GM23338 (cell line): ENCODE measurements at regions not wholly inside any gene's neighbourhood (a gene's known extent, or its start where the extent isn't known, plus 50 kb on each side); places are given as distances from the start of the nearest gene placed in this dataset.

Experiments used
- ATAC-seq: fragments of 200-7000 bp; cut with Tn5 transposase; 3 replicates; pipeline ENCODE4 v1.9.1; 2020
- DNase-seq: peaks from one replicate; pipeline ENCODE4 v3.0.0-alpha.2; 2015; ENCODE audit warnings: low spot score
- H2AFZ ChIP-seq: fragments of 200-600 bp; sonication (generic); 2 replicates; pipeline ENCODE4 v1.8.0; 2016; ENCODE audit warnings: antibody characterized with exemption, mild to moderate bottlenecking, moderate library complexity
- H3F3A ChIP-seq: fragments of 200-600 bp; sonication (generic); replicated peaks from 2 replicates; pipeline ENCODE4 v1.8.0; 2017; ENCODE audit warnings: antibody characterized with exemption, mixed run types, low read depth
- H3K27ac ChIP-seq: fragments of 200-600 bp; sonication (generic); 2 replicates; pipeline ENCODE4 v1.6.1; 2016; ENCODE audit warnings: low read depth
- H3K27me3 ChIP-seq: fragments of 200-600 bp; sonication (generic); 2 replicates; pipeline ENCODE4 v1.8.0; 2016; ENCODE audit warnings: mild to moderate bottlenecking, mixed run types, moderate library complexity; ENCODE audit not compliant: insufficient read depth
- H3K36me3 ChIP-seq: fragments of 200-600 bp; sonication (generic); 2 replicates; pipeline ENCODE4 v1.8.0; 2016; ENCODE audit warnings: mild to moderate bottlenecking; ENCODE audit not compliant: insufficient read depth
- H3K4me1 ChIP-seq: fragments of 200-600 bp; sonication (generic); 2 replicates; pipeline ENCODE4 v1.8.0; 2016; ENCODE audit warnings: mild to moderate bottlenecking, moderate library complexity; ENCODE audit not compliant: insufficient read depth
- H3K4me2 ChIP-seq: fragments of 200-600 bp; sonication (generic); 2 replicates; pipeline ENCODE4 v1.7.1; 2017; ENCODE audit warnings: mixed run types
- H3K4me3 ChIP-seq: fragments of 200-600 bp; sonication (generic); 2 replicates; pipeline ENCODE4 v1.6.1; 2016; ENCODE audit warnings: mixed run types
- H3K79me2 ChIP-seq: fragments of 200-600 bp; sonication (generic); replicated peaks from 2 replicates; pipeline ENCODE4 v1.8.0; 2017; ENCODE audit warnings: mild to moderate bottlenecking; ENCODE audit not compliant: insufficient read depth
- H3K9me2 ChIP-seq: fragments of 200-600 bp; sonication (generic); 2 replicates; pipeline ENCODE4 v1.8.0; 2017; ENCODE audit not compliant: insufficient read depth
- H4K20me1 ChIP-seq: fragments of 200-600 bp; sonication (generic); replicated peaks from 2 replicates; pipeline ENCODE4 v1.8.0; 2017; ENCODE audit warnings: mild to moderate bottlenecking; ENCODE audit not compliant: insufficient read depth
- H3K27ac Mint-ChIP-seq: 2 replicates; pipeline ENCODE4 v1.8.0; 2020; ENCODE audit warnings: inconsistent platforms, mild to moderate bottlenecking, moderate library complexity, mixed read lengths
- H3K27me3 Mint-ChIP-seq: 3 replicates; pipeline ENCODE4 v1.8.0; 2022; ENCODE audit warnings: low read depth, mild to moderate bottlenecking, moderate library complexity, mixed read lengths, inconsistent platforms; ENCODE audit not compliant: insufficient read depth, poor library complexity
- H3K36me3 Mint-ChIP-seq: 3 replicates; pipeline ENCODE4 v1.8.0; 2021; ENCODE audit warnings: low read depth, mild to moderate bottlenecking, inconsistent platforms, moderate library complexity, mixed read lengths
- H3K4me1 Mint-ChIP-seq: 3 replicates; pipeline ENCODE4 v1.8.0; 2020; ENCODE audit warnings: mild to moderate bottlenecking, inconsistent platforms, mixed read lengths
- H3K4me3 Mint-ChIP-seq: 3 replicates; pipeline ENCODE4 v1.8.0; 2021; ENCODE audit warnings: moderate library complexity, mild to moderate bottlenecking, inconsistent platforms, mixed read lengths
- H3K9me3 Mint-ChIP-seq: 3 replicates; pipeline ENCODE4 v1.8.0; 2020; ENCODE audit warnings: moderate library complexity, mild to moderate bottlenecking, inconsistent platforms, mixed read lengths
- CTCF ChIP-seq, 2 experiments: fragments of 200-600 bp in 1 of 2; sonication (generic) in 1 of 2; conservative IDR thresholded peaks; 2 replicates each; pipeline versions ENCODE4 v1.5.1 to v1.6.1; 2016 to 2017; ENCODE audit warnings: antibody characterized with exemption in 2 of 2, low read depth in 2 of 2, mild to moderate bottlenecking in 2 of 2, moderate library complexity in 1 of 2
- EZH2phosphoT487 ChIP-seq: fragments of 200-600 bp; sonication (generic); IDR thresholded peaks from one replicate; pipeline ENCODE4 v1.8.1; 2018; ENCODE audit warnings: antibody characterized with exemption; ENCODE audit not compliant: unreplicated experiment
- JUNB ChIP-seq: IDR thresholded peaks from one replicate; pipeline ENCODE4 v1.6.1; 2016; ENCODE audit warnings: antibody characterized with exemption; ENCODE audit not compliant: unreplicated experiment
- POLR2AphosphoS5 ChIP-seq: IDR thresholded peaks from 2 replicates; pipeline ENCODE4 v1.6.1; 2016; ENCODE audit warnings: antibody characterized with exemption, low read depth
- REST ChIP-seq: IDR thresholded peaks from one replicate; pipeline ENCODE4 v1.6.1; 2018; ENCODE audit warnings: antibody characterized with exemption; ENCODE audit not compliant: unreplicated experiment
- STAT1 ChIP-seq: IDR thresholded peaks from one replicate; pipeline ENCODE4 v1.6.1; 2016; ENCODE audit warnings: antibody characterized with exemption; ENCODE audit not compliant: unreplicated experiment
- ZNF114 ChIP-seq: fragments of 250-450 bp; sonication (Bioruptor Pico); IDR thresholded peaks from 2 replicates; pipeline ENCODE4 v1.5.0; 2020; ENCODE audit warnings: mild to moderate bottlenecking, moderate library complexity
- ZNF331 ChIP-seq: fragments of 250-450 bp; sonication (Bioruptor Pico); IDR thresholded peaks from 2 replicates; pipeline ENCODE4 v1.5.0; 2020; ENCODE audit warnings: low read depth, mild to moderate bottlenecking, moderate library complexity
- TF ChIP-seq, protein P1 (sequence below): IDR thresholded peaks from 2 replicates; pipeline ENCODE4 v1.6.1; 2016; ENCODE audit warnings: antibody characterized with exemption
- TF ChIP-seq, protein P2 (sequence below): fragments of 250-450 bp; sonication (Bioruptor Pico); IDR thresholded peaks from 2 replicates; pipeline ENCODE4 v1.5.0; 2020; ENCODE audit warnings: mild to moderate bottlenecking, moderate library complexity

DNA sequence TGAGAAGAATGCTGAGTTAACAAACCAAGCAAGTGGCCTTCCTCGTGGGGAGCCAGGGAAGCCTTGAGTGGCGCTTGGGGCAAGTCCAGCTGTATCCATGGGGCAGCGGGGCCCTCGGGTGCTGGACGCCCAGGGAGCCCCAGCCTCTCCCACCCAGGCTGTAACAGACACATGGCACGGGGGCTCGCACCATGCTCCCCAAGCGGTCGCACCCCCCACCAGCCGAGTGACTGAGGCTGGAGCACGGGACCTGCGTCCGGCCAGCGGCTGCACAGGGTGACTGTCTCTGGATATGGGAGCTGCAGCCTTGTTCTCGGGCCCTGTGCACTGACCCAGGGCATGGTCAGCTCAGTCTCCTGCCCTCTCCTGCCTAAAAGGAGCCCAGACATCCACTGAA lies 53.9 kb upstream of the ACTRT2 start:
- H3K4me3 ChIP-seq = no peak overlapping the region
- no peak for TF ChIP-seq JUNB
- TF ChIP-seq STAT1 = no peak
- no peak for TF ChIP-seq POLR2AphosphoS5
- TF ChIP-seq ZNF114 (CRISPR knock-in tag) = no peak
- TF ChIP-seq, protein P1, sequence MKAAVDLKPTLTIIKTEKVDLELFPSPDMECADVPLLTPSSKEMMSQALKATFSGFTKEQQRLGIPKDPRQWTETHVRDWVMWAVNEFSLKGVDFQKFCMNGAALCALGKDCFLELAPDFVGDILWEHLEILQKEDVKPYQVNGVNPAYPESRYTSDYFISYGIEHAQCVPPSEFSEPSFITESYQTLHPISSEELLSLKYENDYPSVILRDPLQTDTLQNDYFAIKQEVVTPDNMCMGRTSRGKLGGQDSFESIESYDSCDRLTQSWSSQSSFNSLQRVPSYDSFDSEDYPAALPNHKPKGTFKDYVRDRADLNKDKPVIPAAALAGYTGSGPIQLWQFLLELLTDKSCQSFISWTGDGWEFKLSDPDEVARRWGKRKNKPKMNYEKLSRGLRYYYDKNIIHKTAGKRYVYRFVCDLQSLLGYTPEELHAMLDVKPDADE = no peak
- TF ChIP-seq REST = no peak
- TF ChIP-seq EZH2phosphoT487 = no peak
- TF ChIP-seq ZNF331 (CRISPR knock-in tag) = no peak
- H3K9me2 ChIP-seq = no peaks in the 10 kb centered on the region
- no peaks in the 10 kb centered on the region for H3F3A ChIP-seq
- H3K9me3 Mint-ChIP-seq = peaks cover 51% of the 10 kb centered on the region
- no peak overlapping the region for H2AFZ ChIP-seq
- H3K27me3 Mint-ChIP-seq = peaks cover 2% of the 10 kb centered on the region
- H3K4me1 ChIP-seq = no peaks in the 10 kb centered on the region
- peaks cover 3% of the 10 kb centered on the region; the same call in 2 of the 3 replicates for H3K36me3 Mint-ChIP-seq
- H3K27ac Mint-ChIP-seq = no peak overlapping the region
- H3K4me1 Mint-ChIP-seq = no peaks in the 10 kb centered on the region; the same call in 2 of the 3 replicates
- no peaks in the 10 kb centered on the region for H3K36me3 ChIP-seq
- H3K27ac ChIP-seq = no peak overlapping the region
- no peaks in the 10 kb centered on the region for H3K79me2 ChIP-seq
- no peak for DNase-seq
- no peak for ATAC-seq
- H3K4me3 Mint-ChIP-seq = no peak overlapping the region
- H4K20me1 ChIP-seq = no peaks in the 10 kb centered on the region
- no peak overlapping the region for H3K4me2 ChIP-seq
- no peaks in the 10 kb centered on the region for H3K27me3 ChIP-seq

DNA sequence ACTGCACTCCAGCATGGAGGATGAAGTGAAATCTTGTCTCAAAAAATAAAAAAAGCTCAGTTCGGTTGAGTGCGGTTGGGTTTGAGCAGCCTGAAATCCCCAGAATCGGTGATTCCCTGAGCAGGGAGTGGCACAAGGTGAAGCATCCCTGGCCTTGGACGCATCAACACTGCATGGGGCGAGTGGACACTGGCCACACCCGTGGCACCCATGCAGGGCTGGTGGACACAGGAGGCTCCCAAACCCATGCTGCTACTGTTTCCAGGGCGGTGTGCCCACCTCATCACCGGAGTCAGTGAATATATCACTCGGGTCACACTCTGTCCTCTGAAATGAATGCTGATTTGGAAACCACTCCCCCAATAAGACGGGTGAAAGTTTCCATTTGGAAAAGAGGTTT lies 53.4 kb upstream of the ACTRT2 start:
- Mint-ChIP-seq H3K9me3 (peaks cover 48% of the 10 kb centered on the region), H3K4me3 (no peak overlapping the region), H3K27ac (no peak overlapping the region), H3K36me3 (peaks cover 3% of the 10 kb centered on the region; the same call in 2 of the 3 replicates), H3K27me3 (peaks cover 2% of the 10 kb centered on the region), H3K4me1 (no peaks in the 10 kb centered on the region; the same call in 2 of the 3 replicates)
- Histone ChIP-seq H3K4me3 (no peak overlapping the region), H2AFZ (no peak overlapping the region), H3K27me3 (no peaks in the 10 kb centered on the region), H3K36me3 (no peaks in the 10 kb centered on the region), H3K4me1 (no peaks in the 10 kb centered on the region), H3F3A (no peaks in the 10 kb centered on the region), H3K9me2 (no peaks in the 10 kb centered on the region), H4K20me1 (no peaks in the 10 kb centered on the region), H3K4me2 (no peak overlapping the region), H3K79me2 (no peaks in the 10 kb centered on the region), H3K27ac (no peak overlapping the region)
- ATAC-seq (no peak), DNase-seq (no peak)
- TF ChIP-seq CTCF (conservative IDR thresholded peaks at IDR 0.05; ENCODE audit: low read depth in 2 of 2) (no peak), ZNF114 (CRISPR knock-in tag) (no peak), ZNF331 (CRISPR knock-in tag) (no peak)
- TF ChIP-seq, protein P2, sequence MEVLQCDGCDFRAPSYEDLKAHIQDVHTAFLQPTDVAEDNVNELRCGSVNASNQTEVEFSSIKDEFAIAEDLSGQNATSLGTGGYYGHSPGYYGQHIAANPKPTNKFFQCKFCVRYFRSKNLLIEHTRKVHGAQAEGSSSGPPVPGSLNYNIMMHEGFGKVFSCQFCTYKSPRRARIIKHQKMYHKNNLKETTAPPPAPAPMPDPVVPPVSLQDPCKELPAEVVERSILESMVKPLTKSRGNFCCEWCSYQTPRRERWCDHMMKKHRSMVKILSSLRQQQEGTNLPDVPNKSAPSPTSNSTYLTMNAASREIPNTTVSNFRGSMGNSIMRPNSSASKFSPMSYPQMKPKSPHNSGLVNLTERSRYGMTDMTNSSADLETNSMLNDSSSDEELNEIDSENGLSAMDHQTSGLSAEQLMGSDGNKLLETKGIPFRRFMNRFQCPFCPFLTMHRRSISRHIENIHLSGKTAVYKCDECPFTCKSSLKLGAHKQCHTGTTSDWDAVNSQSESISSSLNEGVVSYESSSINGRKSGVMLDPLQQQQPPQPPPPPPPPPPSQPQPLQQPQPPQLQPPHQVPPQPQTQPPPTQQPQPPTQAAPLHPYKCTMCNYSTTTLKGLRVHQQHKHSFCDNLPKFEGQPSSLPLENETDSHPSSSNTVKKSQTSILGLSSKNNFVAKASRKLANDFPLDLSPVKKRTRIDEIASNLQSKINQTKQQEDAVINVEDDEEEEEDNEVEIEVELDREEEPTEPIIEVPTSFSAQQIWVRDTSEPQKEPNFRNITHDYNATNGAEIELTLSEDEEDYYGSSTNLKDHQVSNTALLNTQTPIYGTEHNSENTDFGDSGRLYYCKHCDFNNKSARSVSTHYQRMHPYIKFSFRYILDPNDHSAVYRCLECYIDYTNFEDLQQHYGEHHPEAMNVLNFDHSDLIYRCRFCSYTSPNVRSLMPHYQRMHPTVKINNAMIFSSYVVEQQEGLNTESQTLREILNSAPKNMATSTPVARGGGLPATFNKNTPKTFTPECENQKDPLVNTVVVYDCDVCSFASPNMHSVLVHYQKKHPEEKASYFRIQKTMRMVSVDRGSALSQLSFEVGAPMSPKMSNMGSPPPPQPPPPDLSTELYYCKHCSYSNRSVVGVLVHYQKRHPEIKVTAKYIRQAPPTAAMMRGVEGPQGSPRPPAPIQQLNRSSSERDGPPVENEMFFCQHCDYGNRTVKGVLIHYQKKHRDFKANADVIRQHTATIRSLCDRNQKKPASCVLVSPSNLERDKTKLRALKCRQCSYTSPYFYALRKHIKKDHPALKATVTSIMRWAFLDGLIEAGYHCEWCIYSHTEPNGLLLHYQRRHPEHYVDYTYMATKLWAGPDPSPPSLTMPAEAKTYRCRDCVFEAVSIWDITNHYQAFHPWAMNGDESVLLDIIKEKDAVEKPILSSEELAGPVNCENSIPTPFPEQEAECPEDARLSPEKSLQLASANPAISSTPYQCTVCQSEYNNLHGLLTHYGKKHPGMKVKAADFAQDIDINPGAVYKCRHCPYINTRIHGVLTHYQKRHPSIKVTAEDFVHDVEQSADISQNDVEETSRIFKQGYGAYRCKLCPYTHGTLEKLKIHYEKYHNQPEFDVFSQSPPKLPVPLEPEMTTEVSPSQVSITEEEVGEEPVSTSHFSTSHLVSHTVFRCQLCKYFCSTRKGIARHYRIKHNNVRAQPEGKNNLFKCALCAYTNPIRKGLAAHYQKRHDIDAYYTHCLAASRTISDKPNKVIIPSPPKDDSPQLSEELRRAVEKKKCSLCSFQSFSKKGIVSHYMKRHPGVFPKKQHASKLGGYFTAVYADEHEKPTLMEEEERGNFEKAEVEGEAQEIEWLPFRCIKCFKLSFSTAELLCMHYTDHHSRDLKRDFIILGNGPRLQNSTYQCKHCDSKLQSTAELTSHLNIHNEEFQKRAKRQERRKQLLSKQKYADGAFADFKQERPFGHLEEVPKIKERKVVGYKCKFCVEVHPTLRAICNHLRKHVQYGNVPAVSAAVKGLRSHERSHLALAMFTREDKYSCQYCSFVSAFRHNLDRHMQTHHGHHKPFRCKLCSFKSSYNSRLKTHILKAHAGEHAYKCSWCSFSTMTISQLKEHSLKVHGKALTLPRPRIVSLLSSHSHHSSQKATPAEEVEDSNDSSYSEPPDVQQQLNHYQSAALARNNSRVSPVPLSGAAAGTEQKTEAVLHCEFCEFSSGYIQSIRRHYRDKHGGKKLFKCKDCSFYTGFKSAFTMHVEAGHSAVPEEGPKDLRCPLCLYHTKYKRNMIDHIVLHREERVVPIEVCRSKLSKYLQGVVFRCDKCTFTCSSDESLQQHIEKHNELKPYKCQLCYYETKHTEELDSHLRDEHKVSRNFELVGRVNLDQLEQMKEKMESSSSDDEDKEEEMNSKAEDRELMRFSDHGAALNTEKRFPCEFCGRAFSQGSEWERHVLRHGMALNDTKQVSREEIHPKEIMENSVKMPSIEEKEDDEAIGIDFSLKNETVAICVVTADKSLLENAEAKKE (CRISPR knock-in tag) = no peak
